Neural progenitor cell (in vitro differentiated cells): ENCODE measurements at regions not wholly inside any gene's neighbourhood (a gene's known extent, or its start where the extent isn't known, plus 50 kb on each side); places are given as distances from the start of the nearest gene placed in this dataset.

Experiments used
- EZH2 ChIP-seq: fragments of 200-600 bp; sonication (generic); IDR thresholded peaks from 2 replicates; pipeline ENCODE4 v1.6.1; 2017; ENCODE audit warnings: antibody characterized with exemption, mild to moderate bottlenecking, moderate library complexity
- EZH2phosphoT487 ChIP-seq: fragments of 200-600 bp; sonication (generic); IDR thresholded peaks from 2 replicates; pipeline ENCODE4 v1.6.1; 2017; ENCODE audit warnings: antibody characterized with exemption
- TF ChIP-seq, protein P1 (sequence below): fragments of 200-600 bp; sonication (generic); IDR thresholded peaks from 2 replicates; pipeline ENCODE4 v1.5.1; 2017; ENCODE audit warnings: antibody characterized with exemption, mild to moderate bottlenecking

DNA sequence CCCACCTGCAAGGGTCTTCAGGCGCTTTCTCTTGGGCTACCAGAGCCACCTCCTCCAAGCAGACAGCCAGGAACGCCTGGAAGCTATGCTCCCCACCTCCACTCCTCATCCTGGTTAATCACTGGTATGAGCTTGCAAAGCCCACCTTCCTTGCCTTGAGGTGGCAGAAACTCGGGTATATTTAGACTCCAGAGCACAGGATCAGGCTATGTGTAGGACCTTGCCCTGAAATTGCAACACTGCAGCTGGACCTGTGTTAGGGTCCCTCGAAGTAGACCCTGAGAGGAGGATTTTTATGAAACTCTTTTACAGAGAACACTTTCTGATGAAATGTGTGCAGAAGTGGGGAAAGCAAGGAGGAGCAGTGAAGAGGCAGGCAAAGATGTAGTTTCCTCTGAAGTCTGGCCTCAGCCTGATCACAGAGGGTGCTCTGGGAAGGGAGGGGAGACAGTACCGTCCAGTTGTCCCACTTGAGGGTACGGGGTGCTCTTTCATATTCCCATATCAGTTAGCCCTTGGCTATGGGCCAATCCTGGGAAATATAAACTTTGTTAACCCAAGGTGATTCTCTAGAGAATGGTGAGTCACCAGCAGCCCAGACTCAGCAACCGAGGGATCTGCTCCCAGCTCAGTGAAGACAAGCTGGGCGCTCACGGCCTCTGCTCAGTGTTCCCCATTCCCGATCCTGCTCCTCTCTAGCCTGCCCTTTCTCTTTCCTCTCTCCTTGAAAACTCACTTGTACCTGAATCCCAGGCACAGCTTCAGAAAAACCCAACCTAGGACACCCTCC lies 157.9 kb downstream of the UQCRFS1 start:
- TF ChIP-seq, protein P1, sequence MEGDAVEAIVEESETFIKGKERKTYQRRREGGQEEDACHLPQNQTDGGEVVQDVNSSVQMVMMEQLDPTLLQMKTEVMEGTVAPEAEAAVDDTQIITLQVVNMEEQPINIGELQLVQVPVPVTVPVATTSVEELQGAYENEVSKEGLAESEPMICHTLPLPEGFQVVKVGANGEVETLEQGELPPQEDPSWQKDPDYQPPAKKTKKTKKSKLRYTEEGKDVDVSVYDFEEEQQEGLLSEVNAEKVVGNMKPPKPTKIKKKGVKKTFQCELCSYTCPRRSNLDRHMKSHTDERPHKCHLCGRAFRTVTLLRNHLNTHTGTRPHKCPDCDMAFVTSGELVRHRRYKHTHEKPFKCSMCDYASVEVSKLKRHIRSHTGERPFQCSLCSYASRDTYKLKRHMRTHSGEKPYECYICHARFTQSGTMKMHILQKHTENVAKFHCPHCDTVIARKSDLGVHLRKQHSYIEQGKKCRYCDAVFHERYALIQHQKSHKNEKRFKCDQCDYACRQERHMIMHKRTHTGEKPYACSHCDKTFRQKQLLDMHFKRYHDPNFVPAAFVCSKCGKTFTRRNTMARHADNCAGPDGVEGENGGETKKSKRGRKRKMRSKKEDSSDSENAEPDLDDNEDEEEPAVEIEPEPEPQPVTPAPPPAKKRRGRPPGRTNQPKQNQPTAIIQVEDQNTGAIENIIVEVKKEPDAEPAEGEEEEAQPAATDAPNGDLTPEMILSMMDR, result no peak
- no peak for TF ChIP-seq EZH2
- TF ChIP-seq EZH2phosphoT487, result no peak
